ENCODE measurements at regions not wholly inside any gene's neighbourhood (a gene's known extent, or its start where the extent isn't known, plus 50 kb on each side); places are given as distances from the start of the nearest gene placed in this dataset.
"Not testable (repeated sequence)": the region's sequence is repeated elsewhere in the genome, so short reads cannot be mapped to it uniquely, and the experiment has no call there.

DNA sequence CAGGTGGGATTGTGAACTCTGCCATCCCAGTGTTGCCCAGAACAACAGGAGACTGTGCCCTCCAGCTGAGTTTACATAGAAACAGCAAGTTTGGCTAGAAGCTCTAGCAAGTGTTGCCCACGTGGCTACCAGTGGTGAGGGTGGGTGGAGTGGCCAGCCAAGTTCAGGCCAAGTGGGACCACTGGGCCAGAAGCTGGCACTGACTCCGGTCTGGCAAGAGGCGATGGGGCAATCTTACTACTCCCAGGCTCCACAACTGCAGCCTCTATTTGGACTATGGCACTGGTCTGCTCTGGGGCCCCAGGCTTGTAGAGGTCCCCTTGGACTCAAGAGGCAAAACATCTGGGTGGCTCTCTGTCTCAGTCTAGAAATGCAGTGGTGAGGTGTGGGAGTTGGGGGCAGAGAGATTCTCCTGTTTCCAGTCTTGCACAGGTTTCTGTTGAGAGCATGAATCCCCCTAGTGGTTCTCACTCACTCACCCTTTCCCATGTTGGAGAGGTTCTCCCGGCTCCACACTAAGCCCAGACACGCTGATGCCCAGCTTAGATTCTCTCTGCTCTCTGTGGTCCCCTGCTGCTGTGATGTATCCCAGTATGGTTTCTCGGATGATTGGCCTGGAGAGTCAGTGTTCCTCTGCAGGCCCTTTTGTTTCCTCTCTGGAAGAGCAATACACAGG, 615.3 kb downstream of the PDHA2 start:
- DNase-seq = no peak

DNA sequence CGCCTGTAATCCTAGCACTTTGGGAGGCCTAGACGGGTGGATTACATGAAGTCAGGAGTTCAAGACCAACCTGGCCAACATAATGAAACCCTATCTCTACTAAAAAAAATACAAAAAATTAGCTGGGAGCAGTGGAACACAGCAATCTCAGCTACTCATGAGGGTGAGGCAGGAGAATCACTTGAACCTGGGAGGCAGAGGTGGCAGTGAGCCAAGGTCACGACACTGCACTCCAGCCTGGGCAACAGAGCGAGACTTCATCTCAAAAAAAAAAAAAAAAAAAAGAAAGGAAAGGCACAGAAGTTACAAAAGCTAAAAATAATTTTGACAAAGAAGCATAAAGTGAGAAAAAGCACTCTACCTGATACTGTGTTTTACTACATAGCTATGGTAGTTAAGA, 618.1 kb downstream of the PDHA2 start:
- not testable (repeated sequence) for DNase-seq

DNA sequence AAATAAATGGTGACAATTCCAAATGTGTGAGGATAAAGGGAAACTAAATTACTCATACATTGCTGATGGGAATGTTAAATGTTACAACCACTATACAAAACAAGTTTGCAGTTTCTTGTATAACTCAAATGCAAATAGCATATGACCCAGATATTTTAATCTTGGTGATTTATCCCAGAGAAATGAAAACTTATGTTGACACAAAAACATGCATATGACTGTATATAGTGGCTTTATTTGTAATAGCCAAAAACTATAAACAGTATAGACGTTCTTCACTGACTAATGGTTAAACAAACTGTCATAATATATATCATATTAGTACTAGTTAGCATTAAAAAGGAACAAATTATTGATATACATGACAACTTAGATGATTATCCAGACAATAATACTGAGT, 619.2 kb downstream of the PDHA2 start:
- DNase-seq = no peak

DNA sequence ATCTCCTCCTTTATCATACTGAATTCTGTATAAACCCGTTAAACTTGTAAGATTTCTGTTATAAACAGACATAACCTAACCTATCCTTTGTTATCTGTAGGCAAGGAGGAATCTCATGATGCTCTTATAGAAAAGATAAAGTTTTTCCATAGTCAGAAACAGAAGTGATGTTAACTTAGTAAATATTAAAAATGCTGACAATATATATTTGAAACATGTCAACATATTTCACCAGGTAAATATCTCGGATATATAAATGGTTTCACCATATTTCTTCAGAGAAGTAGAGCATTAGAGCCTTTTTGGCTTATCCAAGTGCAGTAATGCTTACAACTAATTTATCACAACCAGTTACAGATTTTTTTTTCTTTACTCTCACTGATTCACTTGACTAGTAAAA, 625.9 kb downstream of the PDHA2 start:
- no peak for DNase-seq

DNA sequence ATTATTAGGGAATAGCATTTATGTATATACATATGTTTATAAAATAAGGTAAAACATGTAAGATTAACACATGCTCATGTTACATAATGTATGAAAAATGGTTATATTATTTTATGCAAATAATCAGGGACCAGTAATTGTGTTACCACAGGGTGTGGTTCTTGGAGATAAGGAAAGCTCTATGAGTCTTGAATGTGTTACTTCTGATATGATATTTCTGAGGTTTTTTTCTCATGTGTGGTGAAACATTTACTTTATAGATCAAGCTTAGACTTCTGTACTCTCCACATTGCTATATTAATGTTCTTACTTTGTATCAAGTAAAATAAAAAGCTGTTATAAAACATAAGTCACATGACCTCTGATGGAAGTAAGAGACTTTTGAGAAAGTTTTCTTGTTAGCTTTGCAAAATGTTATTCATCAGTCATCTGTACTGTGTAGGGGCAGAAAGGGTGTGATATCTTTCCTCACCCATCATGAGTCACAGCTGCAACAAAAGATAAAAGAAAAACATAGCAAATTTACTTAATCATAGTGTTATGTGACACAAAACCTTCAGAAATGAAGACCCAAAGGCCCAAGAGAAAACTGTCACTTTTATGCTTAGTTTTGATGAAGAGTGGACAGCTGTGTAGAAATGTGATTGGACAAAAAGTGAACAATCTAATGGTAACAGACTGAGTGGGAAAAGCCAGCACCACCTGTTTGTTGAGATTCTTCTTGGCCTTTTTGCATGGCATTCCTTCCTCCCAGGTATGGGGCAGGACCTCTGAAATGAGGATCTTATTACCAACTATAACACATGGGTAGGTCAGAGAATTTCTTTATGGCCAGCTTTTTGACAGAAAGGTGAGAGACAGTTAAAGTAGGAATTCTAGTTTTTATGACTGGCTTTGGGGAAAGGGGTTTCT, 632.3 kb downstream of the PDHA2 start:
- no peak for DNase-seq

DNA sequence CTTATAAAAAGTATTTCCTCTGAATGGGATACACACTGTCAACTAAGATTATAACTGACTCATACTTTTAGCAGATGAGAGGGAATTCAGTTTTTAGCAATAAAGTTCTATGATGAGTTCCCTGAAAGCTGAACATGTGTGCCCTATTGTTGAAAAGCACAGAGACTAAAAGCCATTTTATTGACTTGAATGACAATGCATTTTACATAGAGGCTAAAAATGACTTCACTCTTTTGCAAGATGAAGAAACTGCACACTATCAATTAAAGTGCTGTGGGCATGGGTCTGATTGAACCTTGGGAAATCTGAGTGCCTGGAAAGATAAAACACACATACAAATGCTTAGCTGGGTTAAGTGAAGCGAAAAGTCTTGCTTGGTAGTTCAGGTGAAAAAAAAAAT, 633.4 kb downstream of the PDHA2 start:
- DNase-seq = no peak

DNA sequence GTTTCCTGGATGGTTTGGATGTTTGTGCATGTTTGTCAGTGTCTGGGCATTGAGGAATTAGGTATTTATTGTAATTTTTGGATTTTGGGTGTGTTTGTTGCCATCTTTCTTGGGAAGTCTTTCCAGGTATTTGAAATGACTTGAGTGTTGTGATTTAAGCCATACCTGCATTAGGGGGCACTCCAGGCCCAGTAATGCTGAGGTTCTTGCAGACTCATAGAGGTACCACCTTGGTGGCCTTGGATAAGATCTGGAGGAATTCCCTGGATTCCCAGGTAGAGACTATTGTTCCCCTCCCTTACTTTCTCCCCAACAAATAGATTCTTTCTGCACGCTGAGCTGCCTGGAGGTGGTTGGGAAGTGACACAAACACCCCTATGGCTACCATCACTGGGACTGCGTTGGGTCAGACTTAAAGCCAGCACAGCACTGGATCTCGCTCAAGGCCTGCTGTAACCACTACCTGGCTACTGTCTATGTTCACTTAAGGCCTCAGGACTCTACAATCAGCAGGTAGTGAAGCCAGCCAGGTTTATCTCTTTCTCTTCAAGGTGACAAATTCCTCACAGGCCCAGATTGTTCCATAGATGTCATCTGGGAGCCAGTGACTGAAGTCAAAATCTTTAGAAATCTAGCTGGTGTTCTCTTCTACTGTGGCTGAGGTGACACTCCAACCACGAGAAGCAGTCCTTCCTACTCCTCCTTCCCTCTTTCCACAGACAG, 643.6 kb downstream of the PDHA2 start:
- no peak for DNase-seq

DNA sequence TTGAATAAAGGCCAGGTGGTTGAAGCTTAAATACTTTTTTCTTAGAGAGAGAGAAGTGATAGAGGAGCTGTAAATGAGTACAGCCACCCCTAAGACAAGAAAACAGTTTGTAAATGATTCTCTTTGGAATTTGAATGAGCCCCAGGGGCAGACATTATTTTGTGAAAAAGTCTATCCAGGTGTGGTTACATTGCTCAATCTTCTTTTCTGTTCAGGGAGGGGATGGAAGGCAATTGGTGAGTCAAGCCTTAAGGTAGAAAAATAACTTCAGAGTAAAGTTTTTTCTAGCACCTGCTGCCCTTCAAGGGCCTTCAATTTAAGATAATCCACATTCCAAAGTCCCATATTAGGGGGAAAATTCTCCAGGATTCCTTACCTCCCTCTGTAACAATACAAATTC, 646.7 kb downstream of the PDHA2 start:
- DNase-seq = no peak

DNA sequence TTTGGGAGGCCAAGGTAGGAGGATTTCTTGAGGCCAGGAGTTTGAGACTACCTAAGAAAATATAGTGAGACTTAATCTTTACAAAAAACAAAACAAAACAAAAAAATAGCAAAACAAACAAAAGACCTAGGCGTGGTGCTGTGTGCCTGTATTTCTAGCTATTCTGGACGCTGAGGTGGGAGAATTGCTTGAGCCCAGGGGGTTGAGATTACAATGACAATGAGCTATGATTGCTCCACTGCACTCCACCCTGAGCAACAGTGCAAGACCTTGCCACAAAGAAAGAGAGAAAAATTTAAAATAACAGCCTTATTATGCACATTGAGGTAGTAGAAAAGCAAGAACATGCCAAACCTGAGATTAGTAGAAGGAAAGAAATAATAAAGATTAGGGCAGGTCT, 657.7 kb downstream of the PDHA2 start:
- no peak for DNase-seq

DNA sequence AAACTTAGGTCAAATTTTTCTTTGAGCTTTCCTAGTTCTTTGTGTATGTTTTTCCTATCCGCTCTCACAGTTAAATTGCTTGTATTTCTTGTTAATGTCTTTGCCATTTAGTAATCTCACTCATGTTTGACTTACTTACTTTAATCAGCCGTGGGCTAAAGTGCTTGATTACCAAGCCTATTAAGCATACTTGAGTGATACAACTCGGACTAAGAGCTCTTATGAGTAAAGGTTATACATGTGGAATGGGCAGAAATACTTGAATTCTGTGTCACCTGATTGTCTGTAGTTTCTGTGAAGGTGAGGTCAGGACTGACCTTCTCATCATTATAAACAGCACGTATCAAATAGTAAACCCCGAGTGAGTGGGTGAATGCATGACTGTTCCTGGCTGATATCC, 664.5 kb downstream of the PDHA2 start:
- no peak for DNase-seq

DNA sequence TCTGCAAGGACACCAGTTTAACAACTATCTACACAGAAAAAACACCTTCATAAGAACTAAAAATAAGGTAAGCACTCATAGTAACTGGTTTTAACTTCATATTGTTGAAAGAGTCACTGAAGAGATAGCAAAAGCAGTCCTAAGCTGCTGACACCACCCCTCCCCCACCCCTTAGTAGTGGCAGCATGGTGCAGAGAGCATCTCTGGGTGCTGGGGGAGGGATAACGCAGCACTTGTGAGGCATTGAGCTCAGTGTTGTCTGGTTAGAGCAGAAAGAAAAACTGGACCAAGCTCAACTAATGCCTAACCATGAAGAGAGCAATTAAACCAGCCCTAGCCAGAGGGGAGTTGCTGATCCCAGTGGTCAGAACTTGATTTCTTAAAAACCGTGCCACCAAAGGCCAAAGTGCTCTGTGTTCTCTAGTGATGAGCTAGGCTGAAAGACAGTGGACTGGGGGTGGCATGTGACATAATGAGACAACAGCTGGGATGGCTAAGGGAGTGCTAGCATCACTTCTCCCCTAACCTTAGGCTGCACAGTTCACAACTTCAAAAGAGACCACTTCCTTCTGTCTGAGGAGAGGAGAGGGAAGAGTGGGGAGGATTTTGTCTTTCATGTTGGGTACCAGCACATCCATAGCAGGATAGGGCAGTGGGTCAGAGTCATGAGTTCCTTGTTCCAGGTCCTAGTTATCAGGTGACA, 669.3 kb downstream of the PDHA2 start:
- DNase-seq = no peak

DNA sequence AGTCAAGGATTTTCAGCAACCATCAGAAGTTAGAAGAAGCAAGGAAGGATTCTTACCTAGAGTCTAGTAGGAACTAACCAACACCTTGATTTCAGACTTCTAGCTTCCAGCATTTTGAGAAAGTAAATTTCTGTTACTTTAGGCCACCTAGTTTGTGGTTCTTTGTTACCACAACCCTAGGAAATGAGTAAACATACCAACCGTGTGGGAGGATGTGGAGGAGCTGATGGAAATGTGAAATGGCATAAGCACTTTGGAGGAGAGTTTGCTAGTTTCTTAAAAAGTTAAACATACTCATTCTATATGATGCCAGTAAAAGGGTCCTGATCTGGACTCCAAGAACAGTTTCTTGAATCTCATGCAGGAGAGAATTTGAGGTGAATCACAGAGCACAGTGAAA, 679.4 kb downstream of the PDHA2 start:
- DNase-seq = no peak

DNA sequence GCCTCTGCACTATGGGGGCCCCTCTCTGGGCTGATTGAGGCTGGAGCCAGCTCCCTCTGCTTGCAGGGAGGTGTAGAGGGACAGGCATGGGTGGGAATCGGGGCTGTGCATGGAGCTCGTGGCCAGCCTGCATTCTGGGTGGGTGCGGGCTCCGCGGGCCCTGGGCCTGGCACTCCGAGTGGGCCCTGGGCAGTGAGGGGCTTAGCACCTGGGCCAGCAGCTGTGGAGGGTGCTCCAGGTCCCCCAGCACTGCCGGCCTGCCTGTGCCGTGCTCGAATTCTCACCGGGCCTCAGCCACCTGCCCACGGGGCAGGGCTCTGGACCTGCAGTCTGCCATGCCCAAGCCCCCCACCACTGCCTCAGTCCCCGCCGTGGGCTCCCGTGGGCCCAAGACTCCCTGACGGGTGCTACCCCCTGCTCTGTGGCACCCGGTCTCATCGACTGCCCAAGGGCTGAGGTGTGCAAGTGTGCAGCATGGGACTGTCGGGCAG, 681.2 kb downstream of the PDHA2 start:
- no peak for DNase-seq

DNA sequence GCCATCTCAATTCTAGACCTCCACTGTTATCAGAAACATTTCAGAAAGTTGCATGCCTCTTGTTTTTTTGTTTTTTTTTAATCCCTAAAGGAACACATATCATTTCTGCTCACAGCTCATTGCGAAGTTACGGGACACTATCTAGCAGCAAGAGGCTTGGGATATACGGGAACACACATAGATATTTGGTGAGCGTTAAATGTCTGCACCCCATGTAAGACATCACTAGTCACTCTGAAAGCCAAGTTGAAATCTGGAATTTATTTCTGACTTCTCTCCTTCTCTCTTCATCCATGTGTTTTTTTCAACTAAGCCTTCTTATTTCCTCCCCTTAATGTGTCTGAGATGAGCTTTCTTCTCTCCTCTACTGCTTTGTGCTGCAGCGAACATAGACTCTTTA, 683.7 kb downstream of the PDHA2 start:
- no peak for DNase-seq

DNA sequence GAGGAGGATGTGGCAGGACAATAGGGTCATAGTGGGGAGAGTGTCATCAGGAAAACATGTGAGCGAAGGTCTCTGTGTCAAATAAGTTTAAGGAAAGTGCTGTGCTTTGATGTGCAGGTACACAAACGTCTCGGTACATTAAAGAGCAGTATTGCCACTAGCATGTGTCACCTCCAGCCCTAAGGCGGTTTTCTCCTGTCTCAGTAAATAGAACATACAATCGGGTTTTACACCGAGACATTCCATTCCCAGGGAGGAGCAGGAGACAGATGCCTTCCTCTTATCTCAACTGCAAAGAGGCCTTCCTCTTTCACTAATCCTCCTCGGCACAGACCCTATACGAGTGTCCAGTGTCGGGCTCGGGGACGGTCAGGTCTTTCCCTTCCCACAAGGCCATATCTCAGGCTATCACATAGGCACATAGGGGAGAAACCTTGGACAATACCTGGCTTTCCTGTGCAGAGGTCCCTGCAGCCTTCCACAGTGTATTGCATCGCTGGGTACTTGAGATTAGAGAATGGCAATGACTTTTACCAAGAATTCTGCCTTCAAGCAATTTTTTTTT, 684.5 kb downstream of the PDHA2 start:
- no peak for DNase-seq

DNA sequence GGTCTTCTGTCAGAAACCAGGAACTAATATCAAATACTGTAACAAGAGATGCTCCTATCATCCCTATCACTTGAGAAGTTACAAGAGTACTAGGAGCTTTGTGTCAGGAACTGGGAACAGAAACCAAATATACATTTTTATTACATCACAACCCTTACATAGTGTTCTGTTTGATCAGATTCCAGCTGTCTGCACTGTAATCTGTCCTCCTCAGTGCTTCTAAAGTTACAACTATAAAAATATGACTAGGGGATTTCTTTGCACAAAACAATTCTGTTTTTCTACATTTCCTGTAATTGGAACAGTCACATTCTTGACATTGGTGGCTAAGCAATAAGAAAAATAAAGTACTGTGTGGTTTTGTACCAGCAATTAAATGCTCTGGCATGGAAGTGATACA, 686.0 kb downstream of the PDHA2 start:
- DNase-seq = no peak

DNA sequence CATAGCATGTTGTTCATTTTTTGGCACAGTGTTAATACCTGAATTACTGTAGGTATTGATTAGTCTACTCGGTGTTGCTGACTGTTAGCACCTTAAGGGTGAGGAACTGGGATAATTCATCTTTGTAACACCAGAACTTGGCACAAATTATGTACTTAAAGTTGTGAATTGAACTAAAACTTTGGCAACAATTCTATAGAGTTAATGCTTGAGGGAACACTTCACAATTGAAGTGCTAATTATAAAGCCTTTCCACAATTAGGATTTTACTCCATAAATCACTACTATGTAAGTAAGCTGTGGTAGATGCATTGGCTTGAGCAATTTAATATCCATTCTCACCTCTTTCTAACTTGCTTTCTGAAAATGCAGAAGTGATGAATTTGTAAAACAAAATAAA, 686.7 kb downstream of the PDHA2 start:
- no peak for DNase-seq

DNA sequence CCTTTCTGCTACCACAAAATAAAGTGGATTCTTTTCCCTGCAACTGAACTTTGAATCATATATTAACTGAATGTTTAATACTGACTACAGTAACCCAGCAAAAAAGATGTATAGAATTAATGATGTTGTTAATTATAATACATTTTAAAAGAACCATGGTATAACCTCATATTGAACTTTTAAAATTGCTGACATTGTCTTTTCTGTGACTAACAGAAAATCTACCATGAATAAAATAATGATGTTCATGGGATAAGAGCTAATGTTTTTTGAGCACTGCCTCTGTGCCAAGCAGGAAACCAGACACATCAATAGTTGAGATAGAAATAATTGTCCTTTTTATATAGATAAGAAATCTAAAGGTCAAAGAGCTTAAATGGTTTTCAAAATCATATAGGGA, 691.9 kb downstream of the PDHA2 start:
- no peak for DNase-seq

DNA sequence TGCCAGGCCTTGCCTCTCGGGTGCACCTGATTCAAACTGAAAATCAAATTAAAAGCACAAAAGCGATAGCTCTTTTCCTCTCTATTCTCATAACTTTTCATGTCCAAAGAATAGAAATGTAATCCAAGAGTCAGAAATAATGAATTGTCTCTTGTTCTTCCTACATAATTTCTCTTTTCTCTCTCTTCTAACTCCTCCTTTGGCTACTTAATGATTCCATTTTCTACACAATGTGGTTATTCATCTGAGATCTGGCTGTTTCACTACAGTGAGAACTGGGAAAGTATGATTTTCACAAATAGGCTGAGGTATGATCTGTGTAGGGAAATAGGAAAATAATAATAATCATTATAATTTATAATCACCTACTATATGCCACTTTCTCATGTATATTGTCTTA, 703.5 kb downstream of the PDHA2 start:
- no peak for DNase-seq

DNA sequence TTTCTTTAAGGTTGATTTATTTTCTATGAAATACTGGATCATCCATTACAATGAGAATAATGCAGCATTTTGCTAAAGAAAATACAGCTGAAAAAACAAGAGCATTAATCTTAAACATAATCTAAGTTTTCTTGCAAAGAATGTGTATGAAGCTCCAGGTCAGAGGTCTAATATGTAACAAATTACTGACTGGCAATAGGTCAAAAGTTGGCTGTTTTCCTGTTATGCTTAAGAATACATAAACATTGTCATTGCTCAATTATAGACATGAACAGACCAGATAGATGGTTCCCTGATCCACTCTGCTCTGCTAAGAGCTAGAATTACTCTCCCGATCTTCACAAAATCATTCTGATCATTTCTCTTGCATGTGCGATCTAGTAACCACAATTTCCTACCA, 718.6 kb downstream of the PDHA2 start:
- no peak for DNase-seq

DNA sequence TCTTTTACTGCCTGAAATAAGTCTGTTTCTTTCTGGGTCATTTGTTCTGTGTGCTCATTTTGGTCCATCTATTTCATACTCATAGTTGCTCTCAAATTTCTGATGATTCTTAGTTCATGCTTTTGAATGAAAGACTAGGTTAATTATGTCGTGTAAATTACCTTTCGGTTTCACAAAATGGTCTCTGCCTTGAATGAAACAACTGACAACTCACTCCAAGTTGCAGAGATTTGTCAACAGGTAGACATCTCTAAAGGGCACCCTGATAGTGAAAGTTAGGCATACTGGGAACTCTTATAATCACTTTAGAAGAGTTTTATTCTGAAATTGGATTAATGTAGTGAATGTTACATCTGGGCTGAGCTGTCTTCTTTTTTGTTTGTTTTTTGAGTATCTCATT, 726.9 kb downstream of the PDHA2 start:
- DNase-seq = no peak

DNA sequence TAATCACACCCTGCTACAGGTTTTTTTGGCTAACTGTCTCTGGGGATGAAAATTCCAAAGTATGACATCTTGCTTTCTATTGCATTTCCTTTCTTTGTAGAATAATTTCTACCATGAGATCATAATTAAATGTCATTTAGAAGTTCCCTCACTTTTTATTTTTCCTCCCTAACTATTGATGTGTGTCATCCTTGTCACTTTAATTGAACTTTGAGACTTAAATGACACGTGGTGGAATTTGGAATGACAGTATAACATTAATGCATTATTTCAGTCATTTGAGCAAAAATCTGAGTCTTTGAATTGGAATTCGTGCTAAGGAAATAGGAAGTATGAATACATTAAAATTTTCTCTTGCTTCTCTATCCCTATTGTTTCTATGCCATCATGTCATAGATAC, 745.4 kb downstream of the PDHA2 start:
- no peak for DNase-seq

DNA sequence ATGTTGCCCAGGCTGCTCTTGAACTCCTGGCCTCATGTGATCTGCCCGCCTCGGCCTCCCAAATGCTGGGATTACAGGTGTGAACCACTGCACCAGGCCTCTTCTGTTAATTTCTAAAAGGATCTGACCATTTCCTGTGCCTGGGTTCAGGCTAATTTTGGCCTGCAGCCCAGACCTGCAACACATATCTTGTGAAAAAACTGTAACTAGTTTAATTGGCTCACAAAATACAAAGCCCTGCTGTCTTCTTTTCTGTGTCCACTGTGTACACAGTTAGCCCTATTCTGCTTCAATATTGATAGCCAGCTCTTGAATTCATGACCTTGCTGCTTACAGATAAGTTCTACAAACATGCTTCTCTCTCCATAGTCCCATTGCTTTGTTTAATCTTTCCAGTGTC, 753.5 kb downstream of the PDHA2 start:
- DNase-seq = no peak

All from activated T-cell treated with anti-CD3 and anti-CD28 coated beads, Interleukin-2, amount 50 U/mL, for 48 hours (primary cell).